Endothelial cell (in vitro differentiated cells): ENCODE measurements at regions not wholly inside any gene's neighbourhood (a gene's known extent, or its start where the extent isn't known, plus 50 kb on each side); places are given as distances from the start of the nearest gene placed in this dataset.

ENCODE experiments used
- DNase-seq: peaks from one replicate; pipeline ENCODE4 v3.0.0; 2021; ENCODE audit warnings: low spot score
- H3K27ac Mint-ChIP-seq: one replicate; pipeline ENCODE4 v1.8.0; 2021; ENCODE audit warnings: mixed read lengths, inconsistent platforms; ENCODE audit not compliant: unreplicated experiment
- H3K27me3 Mint-ChIP-seq: one replicate; pipeline ENCODE4 v1.8.0; 2021; ENCODE audit warnings: mild to moderate bottlenecking, moderate library complexity, mixed read lengths, inconsistent platforms; ENCODE audit not compliant: unreplicated experiment
- H3K36me3 Mint-ChIP-seq: one replicate; pipeline ENCODE4 v1.8.0; 2021; ENCODE audit warnings: mild to moderate bottlenecking, low read depth, mixed read lengths, inconsistent platforms; ENCODE audit not compliant: unreplicated experiment
- H3K4me1 Mint-ChIP-seq: one replicate; pipeline ENCODE4 v1.8.0; 2021; ENCODE audit warnings: mild to moderate bottlenecking, mixed read lengths, inconsistent platforms; ENCODE audit not compliant: unreplicated experiment
- H3K4me3 Mint-ChIP-seq: one replicate; pipeline ENCODE4 v1.8.0; 2021; ENCODE audit warnings: mild to moderate bottlenecking, mixed read lengths, inconsistent platforms; ENCODE audit not compliant: unreplicated experiment
- H3K9me3 Mint-ChIP-seq: one replicate; pipeline ENCODE4 v1.8.0; 2021; ENCODE audit warnings: mixed read lengths, inconsistent platforms; ENCODE audit not compliant: unreplicated experiment
- TF ChIP-seq, protein P1 (sequence below): fragments of 200-600 bp; sonication (generic); IDR thresholded peaks from one replicate; pipeline ENCODE4 v1.5.0; 2021; ENCODE audit warnings: antibody characterized with exemption; ENCODE audit not compliant: unreplicated experiment

DNA sequence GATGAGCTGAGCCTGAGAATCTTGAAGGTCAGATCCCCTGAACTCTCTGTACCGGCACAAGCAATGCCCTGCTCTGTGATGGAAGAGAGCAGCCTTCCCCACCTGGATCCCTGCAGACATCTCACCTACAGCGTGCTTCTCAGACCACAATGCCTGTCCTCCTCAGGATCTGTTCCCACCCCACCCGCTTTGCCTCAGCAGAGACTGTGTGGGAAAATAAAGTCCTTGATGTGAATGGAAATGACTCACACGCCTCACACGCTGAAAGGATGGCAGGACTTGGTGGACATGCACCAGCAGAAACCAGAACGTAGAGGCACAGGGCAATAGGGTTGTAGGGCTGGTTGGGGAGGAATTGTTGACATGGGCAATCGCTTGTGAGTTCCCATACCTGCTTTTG, 117.9 kb upstream of the POU3F3 start:
- Mint-ChIP-seq H3K4me3 (no peak overlapping the region), H3K4me1 (peaks cover 5% of the 10 kb centered on the region), H3K27ac (no peak overlapping the region), H3K36me3 (no peaks in the 10 kb centered on the region), H3K27me3 (no peaks in the 10 kb centered on the region), H3K9me3 (no peaks in the 10 kb centered on the region)
- DNase-seq: no peak
- TF ChIP-seq, protein P1, sequence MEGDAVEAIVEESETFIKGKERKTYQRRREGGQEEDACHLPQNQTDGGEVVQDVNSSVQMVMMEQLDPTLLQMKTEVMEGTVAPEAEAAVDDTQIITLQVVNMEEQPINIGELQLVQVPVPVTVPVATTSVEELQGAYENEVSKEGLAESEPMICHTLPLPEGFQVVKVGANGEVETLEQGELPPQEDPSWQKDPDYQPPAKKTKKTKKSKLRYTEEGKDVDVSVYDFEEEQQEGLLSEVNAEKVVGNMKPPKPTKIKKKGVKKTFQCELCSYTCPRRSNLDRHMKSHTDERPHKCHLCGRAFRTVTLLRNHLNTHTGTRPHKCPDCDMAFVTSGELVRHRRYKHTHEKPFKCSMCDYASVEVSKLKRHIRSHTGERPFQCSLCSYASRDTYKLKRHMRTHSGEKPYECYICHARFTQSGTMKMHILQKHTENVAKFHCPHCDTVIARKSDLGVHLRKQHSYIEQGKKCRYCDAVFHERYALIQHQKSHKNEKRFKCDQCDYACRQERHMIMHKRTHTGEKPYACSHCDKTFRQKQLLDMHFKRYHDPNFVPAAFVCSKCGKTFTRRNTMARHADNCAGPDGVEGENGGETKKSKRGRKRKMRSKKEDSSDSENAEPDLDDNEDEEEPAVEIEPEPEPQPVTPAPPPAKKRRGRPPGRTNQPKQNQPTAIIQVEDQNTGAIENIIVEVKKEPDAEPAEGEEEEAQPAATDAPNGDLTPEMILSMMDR: no peak

DNA sequence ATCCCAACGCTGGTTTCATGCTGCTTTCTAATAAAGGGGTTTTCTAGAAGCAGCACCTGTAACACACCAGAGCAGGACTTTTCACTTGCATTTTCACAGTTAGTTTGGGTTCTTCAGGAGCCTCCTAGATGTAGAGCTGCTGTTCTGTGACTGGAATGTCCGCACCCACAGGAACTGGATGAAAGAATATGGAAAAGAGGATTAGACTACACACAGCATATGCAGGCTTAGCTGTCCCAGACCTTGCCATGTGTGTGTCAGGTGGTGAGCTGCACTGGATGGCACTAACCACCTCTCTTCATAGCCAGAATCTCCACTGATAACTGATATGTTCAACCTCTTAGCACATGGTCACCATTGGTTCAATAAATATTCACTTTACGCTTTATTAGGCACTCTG, 112.1 kb upstream of the POU3F3 start:
- DNase-seq: no peak
- H3K4me1 Mint-ChIP-seq: peaks cover 4% of the 10 kb centered on the region
- H3K27ac Mint-ChIP-seq: no peak overlapping the region
- H3K9me3 Mint-ChIP-seq: no peaks in the 10 kb centered on the region
- H3K4me3 Mint-ChIP-seq: no peak overlapping the region
- no peaks in the 10 kb centered on the region for H3K36me3 Mint-ChIP-seq
- TF ChIP-seq, protein P1: no peak
- no peaks in the 10 kb centered on the region for H3K27me3 Mint-ChIP-seq

GRCh38 chr2:104744537-104744936, 109.4 kb upstream of the POU3F3 start:
- H3K27me3 Mint-ChIP-seq: peaks cover 5% of the 10 kb centered on the region

DNA sequence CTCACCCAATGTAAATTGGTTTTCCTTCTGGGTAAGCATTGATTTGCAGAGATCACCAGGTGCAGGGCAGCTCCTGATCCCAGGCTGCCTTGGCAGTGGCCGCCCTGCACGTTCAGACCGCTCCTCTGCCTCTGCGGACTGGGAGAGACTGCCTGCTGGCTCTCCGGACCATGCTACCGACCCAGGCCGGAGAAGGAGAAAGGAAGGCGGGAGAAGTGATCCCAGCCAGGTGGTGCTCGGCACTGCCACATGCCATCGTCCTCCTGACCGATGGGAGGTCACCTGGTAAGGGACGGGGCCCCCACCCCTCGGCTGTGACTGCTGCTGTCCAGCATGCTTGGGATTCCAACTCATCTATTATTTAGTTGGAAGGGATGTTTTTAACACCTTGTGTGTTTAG, 108.1 kb upstream of the POU3F3 start:
- peaks cover 13% of the 10 kb centered on the region for H3K4me1 Mint-ChIP-seq
- H3K4me3 Mint-ChIP-seq: no peak overlapping the region
- no peaks in the 10 kb centered on the region for H3K36me3 Mint-ChIP-seq
- no peaks in the 10 kb centered on the region for H3K9me3 Mint-ChIP-seq
- H3K27ac Mint-ChIP-seq: no peak overlapping the region
- DNase-seq: no peak
- TF ChIP-seq, protein P1: no peak
- H3K27me3 Mint-ChIP-seq: peaks cover 7% of the 10 kb centered on the region

More at GRCh38 chr2:104744537-104744936, 109.4 kb upstream of the POU3F3 start:
- Mint-ChIP-seq H3K27ac (no peak overlapping the region), H3K9me3 (no peaks in the 10 kb centered on the region), H3K4me3 (no peak overlapping the region), H3K4me1 (peaks cover 13% of the 10 kb centered on the region), H3K36me3 (no peaks in the 10 kb centered on the region)
- TF ChIP-seq, protein P1: no peak
- DNase-seq: no peak

- H3K36me3 Mint-ChIP-seq: no peaks in the 10 kb centered on the region
- H3K27ac Mint-ChIP-seq: no peak overlapping the region
- H3K27me3 Mint-ChIP-seq: peaks cover 7% of the 10 kb centered on the region
- no peaks in the 10 kb centered on the region for H3K9me3 Mint-ChIP-seq
- TF ChIP-seq, protein P1: no peak
- peaks cover 9% of the 10 kb centered on the region for H3K4me1 Mint-ChIP-seq
- no peak overlapping the region for H3K4me3 Mint-ChIP-seq
- DNase-seq: no peak
Measured at GRCh38 chr2:104746299-104746698, 107.6 kb upstream of the POU3F3 start.
